ENCODE measurements at regions not wholly inside any gene's neighbourhood (a gene's known extent, or its start where the extent isn't known, plus 50 kb on each side); places are given as distances from the start of the nearest gene placed in this dataset.

DNA sequence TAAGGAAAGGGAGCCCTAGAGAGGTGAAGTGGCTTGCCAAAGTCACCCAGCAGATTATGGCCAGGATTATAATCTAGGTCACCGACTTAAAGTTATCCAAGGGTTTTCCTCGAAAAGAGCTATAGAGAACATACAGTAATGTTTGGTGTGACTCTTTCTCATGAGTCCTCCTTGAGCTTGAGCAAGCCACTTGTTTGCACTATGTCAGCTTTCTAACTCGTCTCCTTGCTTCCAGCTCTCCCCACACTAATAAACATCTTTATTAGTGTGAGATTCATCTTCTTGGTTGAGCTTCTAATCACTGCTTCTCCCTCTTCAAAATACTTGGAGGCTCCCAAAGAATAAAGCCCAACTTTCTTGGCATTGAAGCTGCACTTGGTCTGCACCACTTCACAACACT, 390.0 kb upstream of the USP24 start:
- TF ChIP-seq POLR2A (IDR thresholded peaks at IDR 0.05): no peak
- TF ChIP-seq CTCF (IDR thresholded peaks at IDR 0.05): no peak

All from lower leg skin (tissue), 3 donors.